HCEC 1CT (cell line): ENCODE measurements at regions not wholly inside any gene's neighbourhood (a gene's known extent, or its start where the extent isn't known, plus 50 kb on each side); places are given as distances from the start of the nearest gene placed in this dataset.
"Not testable (repeated sequence)": the region's sequence is repeated elsewhere in the genome, so short reads cannot be mapped to it uniquely, and the experiment has no call there.

Source experiments
- DNase-seq: peaks from one replicate; pipeline ENCODE4 v3.0.0-alpha.2; 2017

GRCh38 chr2:199131136-199131655 is 326.5 kb downstream of the SATB2 start:
- DNase-seq: no peak

- no peak for DNase-seq
Measured at GRCh38 chr2:199130501-199130900, 327.2 kb downstream of the SATB2 start.

- DNase-seq: no peak
Measured at GRCh38 chr2:199128476-199129229, 329.1 kb downstream of the SATB2 start.

GRCh38 chr2:199119796-199120195 is 337.9 kb downstream of the SATB2 start:
- DNase-seq: no peak

- no peak for DNase-seq
Measured at GRCh38 chr2:199118673-199119112, 339.0 kb downstream of the SATB2 start.

- DNase-seq: no peak
Measured at GRCh38 chr2:199115169-199115568, 342.6 kb downstream of the SATB2 start.

- DNase-seq: no peak
Measured at GRCh38 chr2:199113111-199113510, 344.6 kb downstream of the SATB2 start.

- peak; percentile 57 for DNase-seq
Measured at GRCh38 chr2:199111458-199111857, 346.3 kb downstream of the SATB2 start.

- peak; percentile 54 for DNase-seq
Measured at GRCh38 chr2:199108056-199108455, 349.7 kb downstream of the SATB2 start.

GRCh38 chr2:199105826-199106225 is 351.9 kb downstream of the SATB2 start:
- no peak for DNase-seq

- no peak for DNase-seq
Measured at GRCh38 chr2:199101487-199101886, 356.3 kb downstream of the SATB2 start.

GRCh38 chr2:199100326-199101110 is 357.2 kb downstream of the SATB2 start:
- peak; percentile 62 for DNase-seq

- no peak for DNase-seq
Measured at GRCh38 chr2:199092419-199092818, 365.3 kb downstream of the SATB2 start.

- peak; percentile 13 for DNase-seq
Measured at GRCh38 chr2:199085261-199085660, 372.5 kb downstream of the SATB2 start.

GRCh38 chr2:199070322-199070949 is 387.3 kb downstream of the SATB2 start:
- DNase-seq: no peak

GRCh38 chr2:199064201-199064600 is 393.5 kb downstream of the SATB2 start:
- DNase-seq: no peak

GRCh38 chr2:199057936-199058335 is 399.8 kb downstream of the SATB2 start:
- DNase-seq: peak; percentile 44

GRCh38 chr2:199055336-199055735 is 402.4 kb downstream of the SATB2 start:
- peak; percentile 76 for DNase-seq

GRCh38 chr2:199042660-199043379 is 414.9 kb downstream of the SATB2 start:
- DNase-seq: no peak

GRCh38 chr2:199040522-199040921 is 417.2 kb downstream of the SATB2 start:
- DNase-seq: no peak

- not testable (repeated sequence) for DNase-seq
Measured at GRCh38 chr2:199033761-199034160, 424.0 kb downstream of the SATB2 start.

- DNase-seq: no peak
Measured at GRCh38 chr2:199025146-199025545, 432.6 kb downstream of the SATB2 start.

- no peak for DNase-seq
Measured at GRCh38 chr2:199024224-199024623, 433.5 kb downstream of the SATB2 start.
